SK-N-MC (cell line): ENCODE measurements at regions not wholly inside any gene's neighbourhood (a gene's known extent, or its start where the extent isn't known, plus 50 kb on each side); places are given as distances from the start of the nearest gene placed in this dataset.
"Not testable (repeated sequence)": the region's sequence is repeated elsewhere in the genome, so short reads cannot be mapped to it uniquely, and the experiment has no call there.

Experiments used
- DNase-seq: peaks from one replicate; pipeline ENCODE4 v3.0.0-alpha.2; 2011; ENCODE audit warnings: low read depth, low spot score
- H3K27ac ChIP-seq: fragments of 200-600 bp; sonication (generic); 2 replicates; pipeline ENCODE4 v1.5.1; 2016; ENCODE audit warnings: mixed run types
- H3K36me3 ChIP-seq: fragments of 200-600 bp; sonication (generic); 2 replicates; pipeline ENCODE4 v1.6.1; 2017; ENCODE audit warnings: antibody characterized with exemption, low read length, mixed read lengths; ENCODE audit not compliant: insufficient read depth
- H3K4me3 ChIP-seq: fragments of 200-600 bp; sonication (generic); 2 replicates; pipeline ENCODE4 v1.5.1; 2016
- H3K9ac ChIP-seq: fragments of 200-600 bp; sonication (generic); 2 replicates; pipeline ENCODE4 v1.8.0; 2017; ENCODE audit warnings: mixed run types, mixed read lengths; ENCODE audit not compliant: insufficient read length
- H3K9me3 ChIP-seq: fragments of 200-600 bp; sonication (generic); 2 replicates; pipeline ENCODE4 v1.6.1; 2017; ENCODE audit warnings: low read depth, mild to moderate bottlenecking, antibody characterized with exemption, low read length, moderate library complexity, mixed read lengths
- EZH2 ChIP-seq: fragments of 200-600 bp; sonication (generic); IDR thresholded peaks from one replicate; pipeline ENCODE4 v1.6.1; 2017; ENCODE audit warnings: antibody characterized with exemption
- FOXP2 ChIP-seq: optimal IDR thresholded peaks from 2 replicates; pipeline ENCODE3; 2011; ENCODE audit warnings: mild to moderate bottlenecking, moderate library complexity; ENCODE audit not compliant: insufficient read depth; ENCODE audit errors: extremely low read length, control extremely low read depth
- POLR2AphosphoS5 ChIP-seq: IDR thresholded peaks from 2 replicates; pipeline ENCODE4 v1.6.1; 2012; ENCODE audit warnings: mild to moderate bottlenecking, low read depth, low read length, borderline replicate concordance

DNA sequence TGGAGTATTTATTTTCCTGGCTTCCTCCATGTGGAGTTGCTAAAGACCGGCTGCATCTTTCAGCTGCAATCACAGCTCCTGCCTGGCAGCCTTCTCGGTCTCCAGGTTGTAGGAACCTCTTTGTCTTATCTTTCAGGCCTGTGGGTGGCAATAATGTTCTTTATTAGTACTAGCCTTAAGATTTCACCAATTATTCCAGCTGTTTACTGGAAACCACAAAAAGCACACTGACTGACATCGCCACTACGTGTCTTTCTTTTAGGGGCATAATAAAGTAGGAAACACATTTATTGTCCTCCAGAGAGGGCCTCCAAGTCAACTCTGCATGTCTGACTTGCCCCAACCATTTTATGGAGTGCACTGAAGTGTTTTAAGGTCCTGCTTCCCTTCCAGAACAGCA is 1116.5 kb upstream of the TMEM132C start:
- no peaks in the 10 kb centered on the region for H3K36me3 ChIP-seq
- no peak for TF ChIP-seq POLR2AphosphoS5
- no peak for TF ChIP-seq EZH2
- no peak for TF ChIP-seq FOXP2
- DNase-seq: no peak
- H3K4me3 ChIP-seq: no peak overlapping the region
- no peak overlapping the region for H3K27ac ChIP-seq
- H3K9me3 ChIP-seq: no peaks in the 10 kb centered on the region
- no peak overlapping the region for H3K9ac ChIP-seq

DNA sequence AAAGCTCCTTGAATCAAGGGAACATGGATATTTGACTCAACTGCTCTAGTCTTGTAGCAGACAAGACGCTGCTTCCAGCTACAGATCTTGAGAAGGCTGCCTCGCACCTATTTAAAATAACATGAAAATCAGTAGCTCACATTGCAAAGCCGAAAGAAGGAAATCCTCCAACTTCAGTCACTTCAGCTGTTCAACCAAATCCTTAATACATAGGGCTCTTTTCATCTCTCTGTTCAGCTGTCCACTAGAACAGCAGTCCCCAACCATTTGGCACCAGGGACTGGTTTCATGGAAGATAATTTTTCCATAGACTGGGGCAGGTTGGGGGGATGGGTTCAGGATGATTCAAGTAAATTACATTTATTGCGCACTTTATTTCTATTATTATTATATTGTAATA is 1116.0 kb upstream of the TMEM132C start:
- TF ChIP-seq EZH2 (no peak), FOXP2 (no peak), POLR2AphosphoS5 (no peak)
- H3K9me3 ChIP-seq: no peaks in the 10 kb centered on the region
- no peak overlapping the region for H3K27ac ChIP-seq
- no peak overlapping the region for H3K4me3 ChIP-seq
- no peak for DNase-seq
- no peak overlapping the region for H3K9ac ChIP-seq
- H3K36me3 ChIP-seq: no peaks in the 10 kb centered on the region

DNA sequence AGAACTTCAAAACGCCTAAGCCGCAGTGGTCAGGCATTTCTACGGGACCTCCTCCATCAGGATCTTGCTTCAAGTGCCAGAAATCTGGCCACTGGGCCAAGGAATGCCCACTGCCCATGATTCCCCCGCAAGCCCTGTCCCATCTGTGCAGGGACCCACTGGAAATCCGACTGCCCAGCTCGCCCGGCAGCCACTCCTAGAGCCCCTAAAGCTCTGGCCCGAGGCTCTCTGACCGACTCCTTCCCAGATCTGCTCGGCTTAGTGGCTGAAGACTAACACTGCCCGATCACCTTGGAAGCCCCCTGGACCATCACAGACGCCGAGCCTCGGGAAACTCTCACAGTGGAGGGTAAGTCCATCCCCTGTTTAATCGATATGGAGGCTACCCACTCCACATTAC is 1113.0 kb upstream of the TMEM132C start:
- Histone ChIP-seq H3K9me3 (no peaks in the 10 kb centered on the region), H3K4me3 (no peak overlapping the region), H3K27ac (no peak overlapping the region), H3K9ac (no peak overlapping the region), H3K36me3 (no peaks in the 10 kb centered on the region)
- TF ChIP-seq POLR2AphosphoS5: no peak
- no peak for TF ChIP-seq EZH2
- no peak for TF ChIP-seq FOXP2
- DNase-seq: no peak

DNA sequence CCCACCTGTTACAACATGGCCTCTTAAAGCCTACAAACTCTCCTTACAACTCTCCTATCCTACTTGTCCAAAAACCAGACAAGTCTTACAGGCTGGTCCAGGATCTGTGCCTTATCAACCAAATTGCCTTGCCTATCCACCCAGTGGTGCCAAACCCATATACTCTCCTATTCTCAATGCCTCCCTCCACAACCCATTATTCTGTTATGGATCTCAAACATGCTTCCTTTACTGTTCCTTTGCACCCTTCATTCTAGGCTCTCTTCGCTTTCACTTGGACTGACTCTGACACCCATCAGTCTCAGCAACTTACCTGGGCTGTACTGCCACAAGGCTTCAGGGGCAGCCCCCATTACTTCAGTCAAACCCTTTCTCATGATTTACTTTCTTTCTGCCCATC is 1112.1 kb upstream of the TMEM132C start:
- not testable (repeated sequence) for H3K27ac ChIP-seq, H3K9ac ChIP-seq, H3K4me3 ChIP-seq, H3K9me3 ChIP-seq, DNase-seq, H3K36me3 ChIP-seq

DNA sequence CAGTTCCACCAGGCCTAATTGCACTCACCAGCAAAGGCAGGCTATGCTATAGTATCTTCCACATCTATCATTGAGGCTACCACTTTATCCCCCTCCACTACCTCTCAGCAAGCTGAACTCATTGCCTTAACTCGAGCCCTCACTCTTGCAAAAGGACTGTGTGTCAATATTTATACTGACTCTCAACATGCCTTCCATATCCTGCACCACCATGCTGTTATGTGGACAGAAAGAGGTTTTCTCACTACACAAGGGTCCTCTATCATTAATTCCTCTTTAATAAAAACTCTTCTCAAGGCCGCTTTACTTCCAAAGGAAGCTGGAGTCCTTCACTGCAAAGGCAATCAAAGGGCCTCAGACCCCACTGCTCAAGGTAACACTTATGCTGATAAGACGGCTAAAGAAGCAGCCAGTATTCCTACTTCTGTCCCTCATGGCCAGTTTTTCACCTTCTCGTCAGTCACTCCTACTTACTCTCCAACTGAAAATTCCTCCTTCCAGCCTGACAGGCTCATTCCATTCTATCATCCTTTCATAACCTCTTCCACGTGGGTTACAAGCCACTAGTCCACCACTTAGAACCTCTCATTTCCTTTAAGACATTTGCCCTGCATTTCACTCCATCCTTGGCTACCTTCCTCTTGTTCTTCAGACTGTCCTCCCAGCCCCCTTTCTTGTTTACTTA is 1110.9 kb upstream of the TMEM132C start:
- not testable (repeated sequence) for H3K9me3 ChIP-seq, H3K4me3 ChIP-seq, H3K9ac ChIP-seq, H3K27ac ChIP-seq, DNase-seq, H3K36me3 ChIP-seq

DNA sequence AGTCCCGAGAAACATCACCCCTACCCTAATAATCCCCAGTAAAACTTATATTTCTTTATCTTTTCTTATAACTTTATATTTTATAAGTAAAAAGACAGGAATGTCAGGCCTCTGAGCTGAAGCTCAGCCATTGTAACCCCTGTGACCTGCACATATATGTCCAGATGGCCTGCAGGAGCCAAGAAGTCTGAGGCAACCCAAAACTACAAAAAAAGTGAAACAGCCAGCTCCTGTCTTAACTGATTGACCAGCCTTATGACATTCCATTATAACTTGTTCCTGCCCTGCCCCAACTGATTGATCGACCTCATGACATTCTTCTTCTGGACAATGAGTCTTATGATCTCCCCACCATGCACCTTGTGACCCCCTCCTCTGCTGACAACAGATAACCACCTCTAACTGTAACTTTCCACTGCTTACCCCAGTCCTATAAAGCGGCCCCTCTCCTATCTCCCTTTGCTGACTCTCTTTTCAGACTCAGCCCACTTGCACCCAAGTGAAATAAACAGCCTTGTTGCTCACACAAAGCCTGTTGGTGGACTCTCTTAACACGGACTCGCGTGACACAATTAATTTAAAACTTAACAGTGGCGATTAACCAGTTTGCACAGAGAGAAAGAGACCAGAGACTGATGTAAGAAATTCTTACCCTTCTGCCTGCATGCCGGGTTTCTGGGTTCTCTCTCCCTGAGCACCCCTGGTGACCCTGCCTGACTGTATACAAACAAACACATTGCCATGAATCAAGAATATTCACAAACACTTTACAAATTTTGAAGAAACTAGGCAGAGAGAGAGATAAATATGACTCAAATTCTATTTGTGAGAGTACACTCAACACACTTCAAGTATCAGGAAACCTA is 1109.2 kb upstream of the TMEM132C start:
- DNase-seq, H3K36me3 ChIP-seq, H3K27ac ChIP-seq, H3K9ac ChIP-seq, H3K9me3 ChIP-seq, H3K4me3 ChIP-seq: not testable (repeated sequence)

DNA sequence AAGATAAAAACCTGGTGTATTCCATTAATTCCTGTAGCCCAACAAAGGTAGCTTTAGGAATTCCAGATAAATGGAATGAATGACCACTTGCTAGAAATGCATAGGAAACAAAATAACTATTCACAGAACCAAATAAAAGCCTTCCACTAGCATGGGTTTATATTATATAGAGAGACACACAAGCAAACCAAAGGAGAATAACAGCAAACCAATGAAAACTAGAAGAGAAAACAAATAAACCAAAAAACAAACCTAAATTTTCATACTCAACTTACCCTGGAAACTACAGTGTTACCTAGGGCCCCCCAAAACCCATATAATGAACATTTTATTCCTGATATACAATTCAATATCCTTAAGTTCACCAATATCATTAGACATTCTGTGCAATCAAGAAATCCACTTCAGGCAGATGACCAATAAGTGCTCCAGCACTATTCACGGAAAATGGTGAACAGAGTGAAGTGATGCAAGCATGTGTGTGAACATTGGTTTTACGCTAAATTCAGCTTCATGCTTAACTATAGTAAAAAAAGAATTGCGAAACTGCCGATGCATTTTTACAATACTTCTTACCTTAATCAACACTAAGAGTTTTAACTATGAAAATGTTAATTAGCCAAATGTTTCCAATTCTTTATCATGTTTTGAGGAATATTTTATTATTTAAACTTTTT is 1108.4 kb upstream of the TMEM132C start:
- TF ChIP-seq FOXP2: no peak
- TF ChIP-seq POLR2AphosphoS5: no peak
- TF ChIP-seq EZH2: no peak
- H3K27ac ChIP-seq: no peak overlapping the region
- no peak overlapping the region for H3K9ac ChIP-seq

DNA sequence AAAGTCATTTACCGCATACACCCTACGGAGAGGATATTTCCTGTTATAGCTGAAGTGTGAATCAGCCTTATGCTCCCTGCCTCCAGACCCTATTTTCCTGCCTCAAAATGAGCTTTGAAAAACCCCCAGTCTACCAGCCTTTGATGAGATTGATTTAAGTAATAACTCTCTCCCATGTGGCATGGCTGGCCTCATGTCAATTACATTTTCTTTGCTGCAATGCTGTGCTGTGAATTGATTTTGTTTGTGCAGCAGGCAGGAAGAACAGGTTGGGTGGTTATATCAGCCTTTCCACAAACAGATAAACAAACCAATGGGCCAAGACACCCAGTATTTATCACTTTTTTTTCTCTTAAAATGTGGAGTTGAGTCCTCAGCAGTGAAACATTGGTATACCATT is 1105.5 kb upstream of the TMEM132C start:
- no peaks in the 10 kb centered on the region for H3K9me3 ChIP-seq
- H3K4me3 ChIP-seq: no peak overlapping the region
- DNase-seq: no peak
- no peak for TF ChIP-seq EZH2
- no peak for TF ChIP-seq FOXP2
- TF ChIP-seq POLR2AphosphoS5: no peak
- H3K36me3 ChIP-seq: no peaks in the 10 kb centered on the region
- H3K9ac ChIP-seq: no peak overlapping the region
- no peak overlapping the region for H3K27ac ChIP-seq

More for the DNA sequence above, 1108.4 kb upstream of the TMEM132C start:
- no peak for DNase-seq
- Histone ChIP-seq H3K36me3 (no peaks in the 10 kb centered on the region), H3K9me3 (no peaks in the 10 kb centered on the region), H3K4me3 (no peak overlapping the region)

DNA sequence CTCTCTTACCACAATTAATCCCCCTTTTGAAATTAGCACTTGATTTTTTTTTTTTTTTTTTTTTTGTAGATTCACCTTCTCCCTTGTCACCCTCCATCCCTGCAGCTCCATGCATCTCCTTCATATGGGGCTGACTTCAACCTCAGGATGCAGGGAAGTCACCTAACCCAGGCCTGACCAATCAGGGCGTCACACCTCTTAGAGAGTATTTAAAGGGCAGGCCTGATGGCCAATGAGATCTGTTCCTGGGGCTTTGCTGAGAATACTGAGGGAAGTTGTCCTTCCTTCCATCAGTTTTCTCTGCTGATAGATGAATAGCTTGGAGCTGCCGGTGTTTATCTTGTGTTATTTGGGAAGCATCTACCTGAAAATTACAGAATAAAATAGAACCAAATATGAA is 1104.7 kb upstream of the TMEM132C start:
- no peaks in the 10 kb centered on the region for H3K9me3 ChIP-seq
- no peak for DNase-seq
- H3K9ac ChIP-seq: no peak overlapping the region
- no peak overlapping the region for H3K27ac ChIP-seq
- no peak for TF ChIP-seq POLR2AphosphoS5
- no peak for TF ChIP-seq FOXP2
- no peak for TF ChIP-seq EZH2
- no peaks in the 10 kb centered on the region for H3K36me3 ChIP-seq
- H3K4me3 ChIP-seq: no peak overlapping the region
